A673 (cell line): ENCODE measurements at regions not wholly inside any gene's neighbourhood (a gene's known extent, or its start where the extent isn't known, plus 50 kb on each side); places are given as distances from the start of the nearest gene placed in this dataset.

Source experiments
- BruUV-seq: library from RNA; stranded (reverse); fragments of 400-500 nt; replicated peaks from 2 replicates; lab custom pipeline; 2021; lab: Mats Ljungman, UMichigan
- CTCF ChIA-PET: fragments of 300-600 bp; sonication (Branson Sonifier 250); formaldehyde crosslinking; loops from one replicate; lab custom pipeline; 2022; ENCODE audit warnings: antibody characterized with exemption; lab: Charles Lee
- POLR2A ChIA-PET: fragments of 300-600 bp; sonication (Branson Sonifier 250); formaldehyde crosslinking; loops from one replicate; lab custom pipeline; 2022; ENCODE audit warnings: antibody characterized with exemption; ENCODE audit not compliant: low non-redundant PET; lab: Charles Lee
- DNase-seq: peaks from one replicate; pipeline ENCODE4 v3.0.0-alpha.2; 2015; ENCODE audit warnings: low spot score
- H3K27ac ChIP-seq: fragments of 200-600 bp; sonication (generic); 2 replicates; pipeline ENCODE4 v1.5.1; 2016; ENCODE audit warnings: mixed run types, low read depth, mild to moderate bottlenecking, mixed read lengths, antibody characterized with exemption, low read length; ENCODE audit not compliant: poor library complexity, severe bottlenecking
- H3K27me3 ChIP-seq: fragments of 200-600 bp; sonication (generic); replicated peaks from 2 replicates; pipeline ENCODE4 v1.6.1; 2017; ENCODE audit warnings: mixed run types, low read depth, mild to moderate bottlenecking, mixed read lengths, antibody characterized with exemption, low read length; ENCODE audit not compliant: insufficient read depth, poor library complexity
- H3K36me3 ChIP-seq: fragments of 200-600 bp; sonication (generic); 2 replicates; pipeline ENCODE4 v1.6.1; 2016; ENCODE audit warnings: mixed run types, mild to moderate bottlenecking, mixed read lengths, antibody characterized with exemption, low read length; ENCODE audit not compliant: insufficient read depth, poor library complexity, severe bottlenecking
- H3K4me1 ChIP-seq: fragments of 200-600 bp; sonication (generic); 2 replicates; pipeline ENCODE4 v1.6.1; 2017; ENCODE audit warnings: mixed run types, mild to moderate bottlenecking, mixed read lengths, antibody characterized with exemption, low read length; ENCODE audit not compliant: insufficient read depth, poor library complexity, severe bottlenecking
- H3K4me3 ChIP-seq: fragments of 200-600 bp; sonication (generic); 2 replicates; pipeline ENCODE4 v1.5.1; 2016; ENCODE audit warnings: low read depth, mixed run types, mild to moderate bottlenecking, mixed read lengths, low read length; ENCODE audit not compliant: poor library complexity, severe bottlenecking
- H3K9me3 ChIP-seq: fragments of 200-600 bp; sonication (generic); 2 replicates; pipeline ENCODE4 v1.6.1; 2016; ENCODE audit warnings: mixed run types, low read depth, mild to moderate bottlenecking, mixed read lengths, antibody characterized with exemption, low read length; ENCODE audit not compliant: poor library complexity, severe bottlenecking
- EZH2 ChIP-seq: fragments of 200-600 bp; sonication (generic); IDR thresholded peaks from 2 replicates; pipeline ENCODE4 v1.6.1; 2017; ENCODE audit warnings: borderline replicate concordance, low read depth, mild to moderate bottlenecking, mixed read lengths, antibody characterized with exemption, low read length; ENCODE audit not compliant: poor library complexity, severe bottlenecking
- intact Hi-C: fragments of 100-400 bp; cut with micrococcal nuclease; formaldehyde crosslinking; loops from one replicate; pipeline ENCODE4 v1.10.0; 2022; ENCODE audit not compliant: unreplicated experiment
- TF ChIP-seq, protein P1 (sequence below): fragments of 300-800, 200-600 bp; sonication (generic); conservative IDR thresholded peaks from 2 replicates; pipeline ENCODE4 v1.5.1; 2017; ENCODE audit warnings: low read depth, mild to moderate bottlenecking, antibody characterized with exemption, low read length, moderate library complexity, mixed read lengths

DNA sequence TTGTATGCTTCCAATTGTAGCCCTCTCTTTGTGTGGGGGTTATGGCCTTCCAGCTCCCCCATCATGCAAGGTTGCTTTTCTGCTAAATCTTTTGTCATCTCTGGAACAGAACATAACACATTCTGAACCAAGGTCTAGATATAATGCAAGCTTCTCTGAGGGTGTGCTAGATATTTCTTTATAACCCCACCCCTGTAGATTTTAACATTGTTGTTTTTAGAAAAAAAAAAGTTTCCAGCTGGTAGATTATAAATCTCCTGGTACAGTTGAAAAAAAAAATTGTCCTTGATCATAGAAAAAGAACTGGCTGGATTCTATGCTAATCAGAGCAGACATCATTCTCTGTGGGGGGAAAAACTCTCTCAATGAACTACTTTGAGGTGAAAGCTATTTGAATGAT, 363.3 kb downstream of the METTL15 start:
- no peak for DNase-seq
- no peaks in the 10 kb centered on the region for H3K9me3 ChIP-seq
- H3K27ac ChIP-seq, result no peak overlapping the region
- ChIA-PET POLR2A (no interaction called here), CTCF (no interaction called here)
- H3K36me3 ChIP-seq, result no peaks in the 10 kb centered on the region
- TF ChIP-seq, protein P1, sequence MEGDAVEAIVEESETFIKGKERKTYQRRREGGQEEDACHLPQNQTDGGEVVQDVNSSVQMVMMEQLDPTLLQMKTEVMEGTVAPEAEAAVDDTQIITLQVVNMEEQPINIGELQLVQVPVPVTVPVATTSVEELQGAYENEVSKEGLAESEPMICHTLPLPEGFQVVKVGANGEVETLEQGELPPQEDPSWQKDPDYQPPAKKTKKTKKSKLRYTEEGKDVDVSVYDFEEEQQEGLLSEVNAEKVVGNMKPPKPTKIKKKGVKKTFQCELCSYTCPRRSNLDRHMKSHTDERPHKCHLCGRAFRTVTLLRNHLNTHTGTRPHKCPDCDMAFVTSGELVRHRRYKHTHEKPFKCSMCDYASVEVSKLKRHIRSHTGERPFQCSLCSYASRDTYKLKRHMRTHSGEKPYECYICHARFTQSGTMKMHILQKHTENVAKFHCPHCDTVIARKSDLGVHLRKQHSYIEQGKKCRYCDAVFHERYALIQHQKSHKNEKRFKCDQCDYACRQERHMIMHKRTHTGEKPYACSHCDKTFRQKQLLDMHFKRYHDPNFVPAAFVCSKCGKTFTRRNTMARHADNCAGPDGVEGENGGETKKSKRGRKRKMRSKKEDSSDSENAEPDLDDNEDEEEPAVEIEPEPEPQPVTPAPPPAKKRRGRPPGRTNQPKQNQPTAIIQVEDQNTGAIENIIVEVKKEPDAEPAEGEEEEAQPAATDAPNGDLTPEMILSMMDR, result no peak
- no peak for TF ChIP-seq EZH2
- BruUV-seq, result no TSS peak
- peaks cover 9% of the 10 kb centered on the region for H3K4me1 ChIP-seq
- H3K4me3 ChIP-seq, result no peak overlapping the region
- peaks cover 35% of the 10 kb centered on the region for H3K27me3 ChIP-seq
- intact Hi-C loops, result no loop called here

DNA sequence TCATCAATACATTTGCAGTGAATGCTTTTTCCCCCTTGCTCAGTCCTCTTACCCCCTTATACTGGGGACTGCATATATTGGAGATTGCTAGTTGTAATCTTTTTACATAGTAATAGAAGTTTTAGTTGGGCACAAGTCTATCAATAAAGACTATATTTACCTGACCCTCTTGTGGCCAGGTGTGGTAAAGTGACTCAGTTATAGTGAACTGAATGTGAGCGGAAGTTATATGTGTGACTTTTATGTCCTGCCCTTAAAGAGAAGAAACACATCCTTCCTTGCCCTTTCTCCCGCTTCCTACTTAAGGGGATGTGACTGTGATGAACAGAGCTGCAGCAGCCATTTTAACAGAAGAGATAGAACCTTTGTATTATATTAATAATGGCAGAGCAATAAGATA, 362.0 kb downstream of the METTL15 start:
- TF ChIP-seq, protein P1, result no peak
- TF ChIP-seq EZH2, result no peak

DNA sequence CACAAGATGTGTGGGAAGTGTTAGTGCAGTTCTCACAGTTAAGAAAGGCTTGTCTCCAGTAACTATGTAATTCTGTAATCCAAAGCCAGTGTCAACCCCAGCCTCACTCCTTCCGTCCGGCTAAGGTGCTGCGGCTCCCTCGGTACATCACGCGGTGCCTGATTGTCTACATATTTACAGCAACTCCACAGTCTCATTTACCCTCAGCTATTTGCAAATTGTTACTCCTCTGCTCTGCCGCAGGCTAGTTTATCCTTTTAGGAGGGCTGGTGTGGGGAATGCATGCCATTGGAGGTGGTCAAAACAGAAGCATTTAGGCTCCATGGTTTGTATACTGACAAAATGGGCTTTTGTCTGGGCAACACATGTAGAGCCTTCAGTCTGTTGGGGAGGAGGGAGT, 358.3 kb downstream of the METTL15 start:
- H3K27ac ChIP-seq, result no peak overlapping the region
- no peak for TF ChIP-seq EZH2
- TF ChIP-seq, protein P1, result no peak
- no peaks in the 10 kb centered on the region for H3K9me3 ChIP-seq
- H3K36me3 ChIP-seq, result no peaks in the 10 kb centered on the region
- no peak overlapping the region for H3K4me3 ChIP-seq
- CTCF ChIA-PET, result no interaction called here
- H3K4me1 ChIP-seq, result no peaks in the 10 kb centered on the region
- intact Hi-C loops, result no loop called here
- POLR2A ChIA-PET, result no interaction called here
- H3K27me3 ChIP-seq, result peaks cover 8% of the 10 kb centered on the region
- no peak for DNase-seq
- no TSS peak for BruUV-seq

More for the DNA sequence above, 362.0 kb downstream of the METTL15 start:
- no peak for DNase-seq
- ChIA-PET CTCF (no interaction called here), POLR2A (no interaction called here)
- intact Hi-C loops, result no loop called here
- H3K27ac ChIP-seq, result no peak overlapping the region
- no peaks in the 10 kb centered on the region for H3K9me3 ChIP-seq
- no peaks in the 10 kb centered on the region for H3K4me1 ChIP-seq
- peaks cover 29% of the 10 kb centered on the region for H3K27me3 ChIP-seq
- H3K36me3 ChIP-seq, result no peaks in the 10 kb centered on the region
- no TSS peak for BruUV-seq
- H3K4me3 ChIP-seq, result no peak overlapping the region
